ENCODE measurements at regions not wholly inside any gene's neighbourhood (a gene's known extent, or its start where the extent isn't known, plus 50 kb on each side); places are given as distances from the start of the nearest gene placed in this dataset.

DNA sequence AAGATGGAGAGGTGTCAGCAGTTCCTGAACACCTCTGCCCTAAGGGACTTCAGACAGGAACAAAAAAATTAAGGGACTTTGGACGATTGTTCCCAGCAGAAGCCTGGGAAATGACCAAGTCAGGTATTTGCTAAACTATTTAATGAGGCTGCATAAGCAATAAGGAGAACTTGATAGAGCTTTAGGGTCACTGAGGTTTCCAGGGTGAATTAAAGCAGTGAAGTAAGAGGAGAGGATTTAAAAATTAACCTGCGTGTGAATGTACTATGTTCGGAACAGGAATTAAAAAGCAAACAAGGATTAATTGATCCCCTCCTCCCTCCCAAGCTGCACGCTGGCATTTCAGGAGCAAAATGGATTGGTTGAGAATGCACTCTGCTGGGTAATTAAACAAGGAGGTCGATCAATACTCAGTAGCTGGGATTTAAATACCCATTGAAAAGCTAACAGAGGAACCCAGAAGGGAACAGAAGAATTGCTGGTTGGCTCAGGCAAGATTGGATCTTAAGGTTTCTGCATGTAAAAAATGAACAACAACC, 157.2 kb downstream of the RNF152 start (continued):
- TF ChIP-seq SP1 (IDR thresholded peaks at IDR 0.05) (peak; percentile 100), HNF4G (IDR thresholded peaks at IDR 0.05) (peak; percentile 99), TAF1 (conservative IDR thresholded peaks at IDR 0.05) (peak; percentile 87), JUND (IDR thresholded peaks at IDR 0.05) (peak; percentile 89 to 95), CTCF (IDR thresholded peaks at IDR 0.05; ENCODE audit: low read depth, low read length, missing input control) (no peak)

- Histone ChIP-seq H3K9ac (ENCODE audit: low read depth in 1 of 2, low read length in 2 of 2) (peak overlapping the region; percentile 43 to 71), H3K27ac (ENCODE audit: low read depth in 1 of 2, low read length in 2 of 2) (peak overlapping the region; percentile 78 to 88), H3K27me3 (ENCODE audit: control insufficient read depth in 4 of 4, insufficient read depth in 4 of 4, low read length in 3 of 4) (no peaks in the 10 kb centered on the region), H3K4me1 (ENCODE audit: control insufficient read depth in 4 of 4, insufficient read depth in 4 of 4, low read length in 3 of 4) (peaks cover 15 to 58% (median 42%) of the 10 kb centered on the region in 4 donors), H3K4me3 (ENCODE audit: low read depth in 1 of 3, low read length in 3 of 3) (no peak overlapping the region), H3K36me3 (ENCODE audit: control insufficient read depth in 4 of 4, insufficient read depth in 3 of 4, low read depth in 1 of 4, low read length in 3 of 4) (no peaks in the 10 kb centered on the region), H3K9me3 (ENCODE audit: control insufficient read depth in 4 of 4, low read length in 3 of 4) (no peaks in the 10 kb centered on the region)
- DNase-seq (ENCODE audit: low spot score), result no peak
- TF ChIP-seq NR2F2 (IDR thresholded peaks at IDR 0.05), result peak; percentile 42
- no peak for TF ChIP-seq EGR1 (IDR thresholded peaks at IDR 0.05; ENCODE audit: low read depth in 2 of 2)
- WGBS, result 55% methylated on average over 3 of the region's 3 CpGs
Observed at GRCh38 chr18:61734396-61734795, 158.4 kb downstream of the RNF152 start.

GRCh38 chr18:61732854-61733253, 160.0 kb downstream of the RNF152 start:
- Histone ChIP-seq H3K9me3 (ENCODE audit: control insufficient read depth in 4 of 4, low read length in 3 of 4) (no peaks in the 10 kb centered on the region), H3K9ac (ENCODE audit: low read depth in 1 of 2, low read length in 2 of 2) (peak overlapping the region in 1 of 2 donors; percentile 21), H3K27ac (ENCODE audit: low read depth in 1 of 2, low read length in 2 of 2) (peak overlapping the region; percentile 78 to 88), H3K27me3 (ENCODE audit: control insufficient read depth in 4 of 4, insufficient read depth in 4 of 4, low read length in 3 of 4) (no peaks in the 10 kb centered on the region), H3K4me3 (ENCODE audit: low read depth in 1 of 3, low read length in 3 of 3) (no peak overlapping the region), H3K36me3 (ENCODE audit: control insufficient read depth in 4 of 4, insufficient read depth in 3 of 4, low read depth in 1 of 4, low read length in 3 of 4) (no peaks in the 10 kb centered on the region), H3K4me1 (ENCODE audit: control insufficient read depth in 4 of 4, insufficient read depth in 4 of 4, low read length in 3 of 4) (peaks cover 12 to 46% (median 33%) of the 10 kb centered on the region in 4 donors)
- TF ChIP-seq JUND (IDR thresholded peaks at IDR 0.05) (no peak), SP1 (IDR thresholded peaks at IDR 0.05) (no peak), FOXA1 (IDR thresholded peaks at IDR 0.05) (no peak), TAF1 (conservative IDR thresholded peaks at IDR 0.05) (no peak), RXRA (IDR thresholded peaks at IDR 0.05) (peak; percentile 45 to 57), GABPA (IDR thresholded peaks at IDR 0.05 in 1 of 2, conservative IDR thresholded peaks at IDR 0.05 in 1 of 2) (peak; percentile 69 to 86), HNF4A (conservative IDR thresholded peaks at IDR 0.05) (no peak), EGR1 (IDR thresholded peaks at IDR 0.05; ENCODE audit: low read depth in 2 of 2) (no peak), CTCF (IDR thresholded peaks at IDR 0.05; ENCODE audit: low read depth, low read length, missing input control) (no peak), RAD21 (IDR thresholded peaks at IDR 0.05) (peak in 1 of 2 donors; percentile 30), HNF4G (IDR thresholded peaks at IDR 0.05) (no peak), MAX (IDR thresholded peaks at IDR 0.05) (no peak), NR2F2 (IDR thresholded peaks at IDR 0.05) (no peak), YY1 (IDR thresholded peaks at IDR 0.05) (peak; percentile 28), FOXA2 (IDR thresholded peaks at IDR 0.05) (no peak)
- TF ChIP-seq, protein P1, sequence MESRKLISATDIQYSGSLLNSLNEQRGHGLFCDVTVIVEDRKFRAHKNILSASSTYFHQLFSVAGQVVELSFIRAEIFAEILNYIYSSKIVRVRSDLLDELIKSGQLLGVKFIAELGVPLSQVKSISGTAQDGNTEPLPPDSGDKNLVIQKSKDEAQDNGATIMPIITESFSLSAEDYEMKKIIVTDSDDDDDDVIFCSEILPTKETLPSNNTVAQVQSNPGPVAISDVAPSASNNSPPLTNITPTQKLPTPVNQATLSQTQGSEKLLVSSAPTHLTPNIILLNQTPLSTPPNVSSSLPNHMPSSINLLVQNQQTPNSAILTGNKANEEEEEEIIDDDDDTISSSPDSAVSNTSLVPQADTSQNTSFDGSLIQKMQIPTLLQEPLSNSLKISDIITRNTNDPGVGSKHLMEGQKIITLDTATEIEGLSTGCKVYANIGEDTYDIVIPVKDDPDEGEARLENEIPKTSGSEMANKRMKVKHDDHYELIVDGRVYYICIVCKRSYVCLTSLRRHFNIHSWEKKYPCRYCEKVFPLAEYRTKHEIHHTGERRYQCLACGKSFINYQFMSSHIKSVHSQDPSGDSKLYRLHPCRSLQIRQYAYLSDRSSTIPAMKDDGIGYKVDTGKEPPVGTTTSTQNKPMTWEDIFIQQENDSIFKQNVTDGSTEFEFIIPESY (IDR thresholded peaks at IDR 0.05), result no peak
- TF ChIP-seq, protein P2, sequence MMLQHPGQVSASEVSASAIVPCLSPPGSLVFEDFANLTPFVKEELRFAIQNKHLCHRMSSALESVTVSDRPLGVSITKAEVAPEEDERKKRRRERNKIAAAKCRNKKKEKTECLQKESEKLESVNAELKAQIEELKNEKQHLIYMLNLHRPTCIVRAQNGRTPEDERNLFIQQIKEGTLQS (IDR thresholded peaks at IDR 0.05), result no peak
- TF ChIP-seq, protein P3, sequence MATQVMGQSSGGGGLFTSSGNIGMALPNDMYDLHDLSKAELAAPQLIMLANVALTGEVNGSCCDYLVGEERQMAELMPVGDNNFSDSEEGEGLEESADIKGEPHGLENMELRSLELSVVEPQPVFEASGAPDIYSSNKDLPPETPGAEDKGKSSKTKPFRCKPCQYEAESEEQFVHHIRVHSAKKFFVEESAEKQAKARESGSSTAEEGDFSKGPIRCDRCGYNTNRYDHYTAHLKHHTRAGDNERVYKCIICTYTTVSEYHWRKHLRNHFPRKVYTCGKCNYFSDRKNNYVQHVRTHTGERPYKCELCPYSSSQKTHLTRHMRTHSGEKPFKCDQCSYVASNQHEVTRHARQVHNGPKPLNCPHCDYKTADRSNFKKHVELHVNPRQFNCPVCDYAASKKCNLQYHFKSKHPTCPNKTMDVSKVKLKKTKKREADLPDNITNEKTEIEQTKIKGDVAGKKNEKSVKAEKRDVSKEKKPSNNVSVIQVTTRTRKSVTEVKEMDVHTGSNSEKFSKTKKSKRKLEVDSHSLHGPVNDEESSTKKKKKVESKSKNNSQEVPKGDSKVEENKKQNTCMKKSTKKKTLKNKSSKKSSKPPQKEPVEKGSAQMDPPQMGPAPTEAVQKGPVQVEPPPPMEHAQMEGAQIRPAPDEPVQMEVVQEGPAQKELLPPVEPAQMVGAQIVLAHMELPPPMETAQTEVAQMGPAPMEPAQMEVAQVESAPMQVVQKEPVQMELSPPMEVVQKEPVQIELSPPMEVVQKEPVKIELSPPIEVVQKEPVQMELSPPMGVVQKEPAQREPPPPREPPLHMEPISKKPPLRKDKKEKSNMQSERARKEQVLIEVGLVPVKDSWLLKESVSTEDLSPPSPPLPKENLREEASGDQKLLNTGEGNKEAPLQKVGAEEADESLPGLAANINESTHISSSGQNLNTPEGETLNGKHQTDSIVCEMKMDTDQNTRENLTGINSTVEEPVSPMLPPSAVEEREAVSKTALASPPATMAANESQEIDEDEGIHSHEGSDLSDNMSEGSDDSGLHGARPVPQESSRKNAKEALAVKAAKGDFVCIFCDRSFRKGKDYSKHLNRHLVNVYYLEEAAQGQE (IDR thresholded peaks at IDR 0.05), result no peak
- no peak for DNase-seq (ENCODE audit: low spot score)
- WGBS, result 54% methylated on average over 4 of the region's 4 CpGs

All from liver (tissue), 8 donors.